Endothelial cell of umbilical vein (primary cell): ENCODE measurements at regions not wholly inside any gene's neighbourhood (a gene's known extent, or its start where the extent isn't known, plus 50 kb on each side); places are given as distances from the start of the nearest gene placed in this dataset.

Experiments
- BruUV-seq: library from RNA; stranded (reverse); fragments of 400-500 nt; replicated peaks from 2 replicates; lab custom pipeline; 2021; lab: Mats Ljungman, UMichigan
- CTCF ChIA-PET: fragments of 300-600, 350-600 bp; sonication (Branson Sonifier 250); formaldehyde crosslinking; loops from one replicate; lab custom pipeline; 2021; ENCODE audit warnings: antibody characterized with exemption, inconsistent platforms; lab: Charles Lee
- POLR2A ChIA-PET: fragments of 300-600, 350-600 bp; sonication (Branson Sonifier 250); formaldehyde crosslinking; loops from one replicate; lab custom pipeline; 2021; ENCODE audit warnings: antibody characterized with exemption, inconsistent platforms; lab: Charles Lee
- DNase-seq: peaks from one replicate; pipeline ENCODE4 v3.0.0-alpha.2; 2011; ENCODE audit warnings: low read depth, low spot score
- FAIRE-seq: peaks from 2 replicates; lab custom pipeline; 2011; peaks lifted over from hg19 to GRCh38; lab: Jason Lieb, UNC
- H2AFZ ChIP-seq: 2 replicates; pipeline ENCODE4 v1.6.0; 2012; ENCODE audit warnings: low read depth, low read length, control low read depth, inconsistent platforms
- H3K27ac ChIP-seq: 2 replicates; pipeline ENCODE4 v1.5.1; 2011; ENCODE audit warnings: low read depth, mild to moderate bottlenecking, control low read depth, low read length, moderate library complexity; ENCODE audit not compliant: insufficient read depth
- H3K27me3 ChIP-seq, 2 experiments: 2 replicates each; pipeline versions ENCODE4 v1.6.0 to v1.6.1; 2011; ENCODE audit warnings: low read length in 2 of 2, mixed read lengths in 1 of 2; ENCODE audit not compliant: control insufficient read depth in 2 of 2, insufficient read depth in 2 of 2
- H3K36me3 ChIP-seq, 2 experiments: 2 replicates in 1 of 2; 3 replicates in 1 of 2; pipeline ENCODE4 v1.5.1; 2011; ENCODE audit warnings: low read length in 2 of 2, mild to moderate bottlenecking in 1 of 2, moderate library complexity in 1 of 2; ENCODE audit not compliant: control insufficient read depth in 2 of 2, insufficient read depth in 2 of 2; ENCODE audit errors: extremely low read depth in 1 of 2
- H3K4me1 ChIP-seq: 3 replicates; pipeline ENCODE4 v1.5.1; 2011; ENCODE audit warnings: mild to moderate bottlenecking, low read length; ENCODE audit not compliant: control insufficient read depth, insufficient read depth; ENCODE audit errors: extremely low read depth
- H3K4me2 ChIP-seq: 2 replicates; pipeline ENCODE4 v1.6.1; 2011; ENCODE audit warnings: low read length, control low read depth, mixed read lengths; ENCODE audit not compliant: insufficient read depth
- H3K4me3 ChIP-seq, 3 experiments: fragments of 200-600 bp in 1 of 3; sonication (generic), shearing (Covaris generic) in 1 of 3; replicated peaks in 1 of 3; 2 replicates each; pipeline ENCODE4 v1.5.1; 2011 to 2016; ENCODE audit warnings: control low read depth in 3 of 3, low read length in 3 of 3, mild to moderate bottlenecking in 2 of 3, inconsistent platforms in 1 of 3, low read depth in 1 of 3, moderate library complexity in 1 of 3; ENCODE audit not compliant: insufficient read depth in 1 of 3
- H3K79me2 ChIP-seq: 2 replicates; pipeline ENCODE4 v1.6.0; 2012; ENCODE audit warnings: low read length, inconsistent platforms; ENCODE audit not compliant: control insufficient read depth, insufficient read depth
- H3K9ac ChIP-seq: replicated peaks from 2 replicates; pipeline ENCODE3; 2011; ENCODE audit warnings: low read length, control low read depth; ENCODE audit not compliant: insufficient read depth; ENCODE audit errors: extremely low read depth
- H3K9me1 ChIP-seq: replicated peaks from 3 replicates; pipeline ENCODE4 v1.6.0; 2011; ENCODE audit warnings: mild to moderate bottlenecking, low read length; ENCODE audit not compliant: control insufficient read depth, insufficient read depth; ENCODE audit errors: extremely low read depth
- H3K9me3 ChIP-seq: replicated peaks from 2 replicates; pipeline ENCODE4 v1.5.1; 2012; ENCODE audit warnings: low read length, inconsistent platforms; ENCODE audit not compliant: control insufficient read depth, insufficient read depth
- H4K20me1 ChIP-seq: replicated peaks from 2 replicates; pipeline ENCODE3; 2011; ENCODE audit warnings: mild to moderate bottlenecking, low read length; ENCODE audit not compliant: control insufficient read depth, insufficient read depth; ENCODE audit errors: extremely low read depth
- CTCF ChIP-seq, 2 donors: IDR thresholded peaks; 1 replicate in 1 of 2; 2 replicates in 1 of 2; pipeline ENCODE4 v1.5.1; 2011; ENCODE audit warnings: low read length in 2 of 2, mild to moderate bottlenecking in 2 of 2, moderate library complexity in 2 of 2, control low read depth in 1 of 2, inconsistent platforms in 1 of 2, low read depth in 1 of 2; ENCODE audit not compliant: insufficient read depth in 1 of 2; ENCODE audit errors: extremely low read depth in 1 of 2
- EZH2 ChIP-seq: IDR thresholded peaks from 2 replicates; pipeline ENCODE4 v1.6.1; 2012; ENCODE audit warnings: borderline replicate concordance, low read depth, mild to moderate bottlenecking, moderate library complexity, low read length, inconsistent platforms; ENCODE audit not compliant: severe bottlenecking
- FOS ChIP-seq: IDR thresholded peaks from 2 replicates; pipeline ENCODE4 v1.6.1; 2011; ENCODE audit warnings: mild to moderate bottlenecking, low read length, moderate library complexity, borderline replicate concordance; ENCODE audit not compliant: insufficient read depth
- GATA2 ChIP-seq: IDR thresholded peaks from 2 replicates; pipeline ENCODE4 v1.7.0; 2011; ENCODE audit warnings: low read depth, mild to moderate bottlenecking, moderate library complexity, mixed read lengths, low read length; ENCODE audit not compliant: insufficient read length, insufficient read depth
- JUN ChIP-seq: IDR thresholded peaks from 2 replicates; pipeline ENCODE4 v1.6.1; 2011; ENCODE audit warnings: borderline replicate concordance, low read depth; ENCODE audit not compliant: insufficient read length, insufficient read depth
- MAX ChIP-seq: IDR thresholded peaks from 2 replicates; pipeline ENCODE4 v1.6.1; 2011; ENCODE audit not compliant: insufficient read depth, insufficient read length
- MYC ChIP-seq: IDR thresholded peaks from one replicate; pipeline ENCODE4 v1.6.1; 2011; ENCODE audit warnings: mild to moderate bottlenecking, low read depth, low read length
- POLR2A ChIP-seq: IDR thresholded peaks from 2 replicates; pipeline ENCODE4 v1.6.1; 2012; ENCODE audit warnings: low read depth, mild to moderate bottlenecking, control low read depth, low read length
- POLR2AphosphoS5 ChIP-seq: IDR thresholded peaks from 2 replicates; pipeline ENCODE4 v1.6.1; 2012; ENCODE audit warnings: low read depth, mild to moderate bottlenecking, control low read depth, low read length, moderate library complexity; ENCODE audit not compliant: insufficient read depth
- dilution Hi-C: fragments of 300-500 bp; cut with MboI; formaldehyde crosslinking; loops from one replicate; pipeline ENCODE4 v1.15.0; 2019; ENCODE audit warnings: low sequenced_read_pairs; ENCODE audit not compliant: extremely low pct_ligation_motif_present
- intact Hi-C: fragments of 100-400 bp; cut with micrococcal nuclease; formaldehyde crosslinking; loops from one replicate; pipeline ENCODE4 v1.10.0; 2022

GRCh38 chr3:168696051-168696450 lies 600.3 kb upstream of the GOLIM4 start:
- FAIRE-seq, result no peak
- dilution Hi-C loops (no loop called here), intact Hi-C loops (no loop called here)
- H3K27me3 ChIP-seq, result peaks cover 2 to 4% of the 10 kb centered on the region in 2 experiments
- H3K4me2 ChIP-seq, result no peak overlapping the region
- no TSS peak for BruUV-seq
- no peaks in the 10 kb centered on the region for H4K20me1 ChIP-seq
- DNase-seq, result no peak
- H3K9ac ChIP-seq, result no peak overlapping the region
- H3K4me1 ChIP-seq, result no peaks in the 10 kb centered on the region
- H3K9me1 ChIP-seq, result no peaks in the 10 kb centered on the region
- H3K27ac ChIP-seq, result no peak overlapping the region
- H3K79me2 ChIP-seq, result no peaks in the 10 kb centered on the region
- H2AFZ ChIP-seq, result no peak overlapping the region
- ChIA-PET POLR2A (no interaction called here), CTCF (interaction anchor here (1.0 kb wide), 1 partner anchor 11 kb away, joined by 3 read pairs; no protein-coding TSS in a partner anchor)
- H3K9me3 ChIP-seq, result no peaks in the 10 kb centered on the region
- TF ChIP-seq POLR2AphosphoS5 (no peak), FOS (no peak), MYC (no peak), CTCF (IDR thresholded peaks at IDR 0.05; ENCODE audit: extremely low read depth in 1 of 2, insufficient read depth in 1 of 2, low read depth in 1 of 2, low read length in 2 of 2) (no peak), JUN (no peak)
- H3K36me3 ChIP-seq, result no peaks in the 10 kb centered on the region
- H3K4me3 ChIP-seq, result no peak overlapping the region

GRCh38 chr3:168693870-168694269 lies 598.1 kb upstream of the GOLIM4 start:
- no peak overlapping the region for H2AFZ ChIP-seq
- no peak overlapping the region for H3K9ac ChIP-seq
- no peak for DNase-seq
- no peaks in the 10 kb centered on the region for H4K20me1 ChIP-seq
- H3K27me3 ChIP-seq, result peaks cover 2 to 10% of the 10 kb centered on the region in 2 experiments
- intact Hi-C loops (no loop called here), dilution Hi-C loops (no loop called here)
- H3K79me2 ChIP-seq, result no peaks in the 10 kb centered on the region
- H3K27ac ChIP-seq, result no peak overlapping the region
- no peak overlapping the region for H3K4me2 ChIP-seq
- no peaks in the 10 kb centered on the region for H3K36me3 ChIP-seq
- POLR2A ChIA-PET, result no interaction called here
- TF ChIP-seq POLR2A (no peak), POLR2AphosphoS5 (no peak), FOS (no peak), GATA2 (no peak), MYC (no peak), CTCF (IDR thresholded peaks at IDR 0.05; ENCODE audit: extremely low read depth in 1 of 2, insufficient read depth in 1 of 2, low read depth in 1 of 2, low read length in 2 of 2) (no peak), EZH2 (no peak), JUN (no peak), MAX (no peak)
- CTCF ChIA-PET, result interaction anchor here (0.6 to 1.8 kb wide), 4 partner anchors 15 to 196 kb away, joined by 3 to 8 read pairs (median 3); no protein-coding TSS in a partner anchor
- FAIRE-seq, result no peak
- no TSS peak for BruUV-seq
- H3K4me1 ChIP-seq, result no peaks in the 10 kb centered on the region
- no peak overlapping the region for H3K4me3 ChIP-seq
- H3K9me3 ChIP-seq, result no peaks in the 10 kb centered on the region
- no peaks in the 10 kb centered on the region for H3K9me1 ChIP-seq
